Skin of body (tissue), 1 donor: ENCODE measurements at regions not wholly inside any gene's neighbourhood (a gene's known extent, or its start where the extent isn't known, plus 50 kb on each side); places are given as distances from the start of the nearest gene placed in this dataset.

ENCODE experiments used
- DNase-seq: peaks from one replicate; lab custom pipeline; 2025; lab: John Stamatoyannopoulos, UW

DNA sequence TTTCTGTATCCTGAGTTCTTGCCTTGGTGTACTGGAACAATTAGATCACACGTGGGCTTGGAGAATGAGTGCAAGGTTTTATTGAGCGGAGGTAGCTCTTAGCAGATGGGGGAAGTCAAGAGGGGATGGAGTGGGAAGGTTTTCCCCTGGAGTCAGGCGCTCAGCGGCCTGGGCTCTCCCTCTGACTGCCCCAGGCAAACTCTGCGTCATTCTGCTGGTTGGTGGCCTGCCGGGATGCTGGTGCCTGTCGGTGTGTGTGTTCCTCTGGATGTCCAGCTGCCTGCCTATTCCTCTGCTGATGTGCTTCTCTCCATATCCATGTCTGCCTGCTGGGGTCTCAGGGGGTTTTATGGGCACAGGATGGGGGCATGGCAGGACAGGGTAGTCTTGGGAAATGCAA lies 111.0 kb downstream of the TRIB2 start:
- no peak for DNase-seq

DNA sequence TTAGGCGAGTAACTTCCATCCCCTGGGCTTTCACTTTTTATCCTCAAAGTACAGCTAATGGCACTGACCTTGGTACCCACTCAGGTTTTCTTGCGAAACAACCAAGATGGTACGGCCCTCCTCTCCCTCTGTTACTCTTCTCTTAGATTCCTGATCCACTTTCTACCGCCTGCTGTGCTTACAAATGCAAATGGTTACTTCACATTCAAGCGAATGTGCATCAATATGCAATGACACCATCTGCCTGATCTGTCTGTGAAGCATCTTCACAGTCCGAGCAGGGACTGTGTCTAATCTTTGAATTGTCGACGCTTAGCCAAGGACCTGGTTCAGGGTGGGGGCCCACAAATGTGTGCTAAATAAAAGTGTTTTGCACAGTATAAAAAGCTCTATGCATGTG lies 112.2 kb downstream of the TRIB2 start:
- no peak for DNase-seq

DNA sequence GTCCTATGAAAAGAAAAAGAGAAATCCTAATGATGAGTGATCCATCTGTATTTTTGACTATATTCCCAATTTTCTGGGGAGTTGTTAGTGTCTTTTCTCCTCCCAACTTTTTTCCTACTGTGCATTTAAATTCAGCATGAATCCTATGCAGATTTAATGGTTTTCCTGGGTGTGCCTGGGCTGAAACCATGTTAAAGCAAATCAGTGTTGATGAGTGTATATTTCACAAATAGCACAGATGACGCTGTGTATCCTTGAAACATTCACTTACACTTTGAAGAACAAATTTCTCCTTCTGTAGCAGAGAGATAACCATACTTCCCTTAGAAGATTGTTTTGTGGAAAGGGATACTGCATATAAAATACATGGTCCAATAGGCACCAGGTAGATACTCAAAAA lies 114.3 kb downstream of the TRIB2 start:
- no peak for DNase-seq

DNA sequence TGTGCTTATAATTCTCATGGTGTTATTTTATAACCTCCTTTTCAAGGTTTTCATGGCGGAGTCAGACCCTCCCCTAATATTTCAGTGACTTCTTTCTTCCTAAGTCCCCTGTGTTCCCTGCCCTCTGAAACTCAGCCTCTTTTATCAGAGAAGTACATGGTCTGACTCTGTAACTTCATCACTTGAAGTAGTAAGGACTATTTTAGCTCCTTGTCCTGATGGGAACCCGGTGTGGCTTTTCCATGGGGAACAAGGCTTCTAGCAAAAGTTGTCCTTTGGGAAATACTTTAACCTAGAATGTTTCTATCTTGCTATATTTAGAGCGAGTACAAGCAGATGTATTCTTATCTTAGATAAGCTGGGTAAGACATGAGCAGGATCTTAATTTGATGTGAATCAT lies 117.5 kb downstream of the TRIB2 start:
- DNase-seq: no peak

DNA sequence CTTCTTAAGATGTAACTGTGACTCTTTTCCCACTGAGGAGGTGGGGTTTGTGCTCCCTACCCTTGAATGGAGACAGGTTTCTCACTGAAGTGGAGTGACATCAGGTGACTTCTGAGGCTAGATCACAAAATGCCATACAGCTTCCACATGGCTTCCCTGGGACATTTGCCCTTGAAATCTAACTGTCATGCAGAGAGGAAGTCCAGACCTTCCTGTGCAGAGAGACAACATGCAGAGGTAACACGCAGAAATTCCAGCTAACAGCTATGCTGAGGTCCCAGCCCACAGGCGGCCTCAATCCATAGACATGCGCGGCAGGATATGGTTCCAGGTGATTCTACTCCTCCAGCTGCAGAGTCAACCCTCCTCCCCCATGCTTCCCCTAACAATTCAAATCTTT lies 119.0 kb downstream of the TRIB2 start:
- no peak for DNase-seq

DNA sequence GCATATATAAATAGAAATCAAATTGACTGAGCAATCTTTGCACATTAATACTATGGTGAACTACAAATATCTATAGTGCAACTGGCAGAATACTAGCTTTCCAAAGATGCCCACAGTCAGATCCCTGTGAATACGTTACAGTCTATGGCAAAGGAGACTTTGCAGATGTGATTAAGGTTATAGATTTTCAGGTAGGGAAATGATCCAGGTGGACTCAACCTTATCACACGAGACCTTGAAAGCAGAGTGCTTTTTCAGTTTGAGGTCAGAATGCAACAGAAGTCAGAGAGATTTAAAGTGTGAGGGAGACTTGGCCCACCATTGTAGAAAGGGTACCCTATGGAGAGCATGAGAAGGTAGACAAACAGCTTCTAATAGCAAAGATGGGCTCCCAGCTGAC lies 122.6 kb downstream of the TRIB2 start:
- no peak for DNase-seq

DNA sequence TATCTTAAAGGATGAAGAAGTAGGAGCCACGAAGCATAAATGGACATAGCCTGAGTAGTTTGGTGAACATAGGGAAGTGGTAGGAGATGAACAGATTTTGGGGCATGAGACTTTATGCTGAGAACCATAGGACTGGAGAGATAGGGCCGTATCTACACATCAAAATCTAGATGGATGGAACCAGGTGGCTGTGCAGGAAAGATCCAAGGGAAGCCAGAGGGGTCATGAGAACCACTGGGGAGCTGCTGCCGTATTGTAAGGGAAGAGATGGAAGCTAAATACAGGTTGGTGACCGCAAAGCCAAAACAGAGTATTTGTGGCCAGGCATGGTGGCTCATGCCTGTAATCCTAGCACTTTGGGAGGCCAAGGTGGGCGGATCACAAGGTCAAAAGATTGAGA lies 124.3 kb downstream of the TRIB2 start:
- no peak for DNase-seq

DNA sequence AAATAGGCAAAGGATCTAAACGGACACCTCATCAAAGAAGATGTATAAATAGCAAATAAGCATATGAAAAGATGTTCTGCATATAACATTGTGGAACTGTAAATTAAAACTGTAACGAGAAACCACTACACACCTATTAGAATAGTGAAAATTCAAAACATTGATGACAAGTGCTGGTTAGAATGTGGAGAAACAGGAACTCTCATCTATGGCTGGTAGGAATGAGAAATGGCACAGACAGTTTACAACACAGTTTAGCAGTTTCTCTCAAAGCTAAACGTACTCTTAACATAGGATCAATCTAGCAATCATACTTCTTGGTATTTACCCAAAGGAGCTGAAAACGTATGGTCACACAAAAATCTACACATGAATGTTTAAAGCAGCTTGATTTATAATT lies 126.2 kb downstream of the TRIB2 start:
- DNase-seq: no peak

DNA sequence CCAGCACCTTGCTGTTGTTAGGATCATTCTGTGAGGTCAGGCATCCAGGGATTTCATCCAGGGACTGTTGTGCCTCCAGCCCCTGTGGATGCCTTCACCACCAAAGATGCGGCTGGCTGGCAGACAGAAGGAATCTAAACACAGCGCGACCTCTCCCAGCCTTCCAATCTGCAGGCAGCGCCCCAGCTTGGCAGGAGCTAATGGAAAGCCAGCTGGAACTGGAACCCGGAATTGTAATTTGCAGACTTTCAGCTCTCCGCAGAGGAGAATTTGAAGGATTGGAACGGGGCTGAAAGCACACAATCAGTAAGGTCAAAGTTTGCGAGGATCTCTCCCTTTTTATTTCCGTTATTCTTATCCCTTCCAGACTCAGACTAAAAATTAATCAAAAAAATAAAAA lies 127.8 kb downstream of the TRIB2 start:
- peak; percentile 13 for DNase-seq

DNA sequence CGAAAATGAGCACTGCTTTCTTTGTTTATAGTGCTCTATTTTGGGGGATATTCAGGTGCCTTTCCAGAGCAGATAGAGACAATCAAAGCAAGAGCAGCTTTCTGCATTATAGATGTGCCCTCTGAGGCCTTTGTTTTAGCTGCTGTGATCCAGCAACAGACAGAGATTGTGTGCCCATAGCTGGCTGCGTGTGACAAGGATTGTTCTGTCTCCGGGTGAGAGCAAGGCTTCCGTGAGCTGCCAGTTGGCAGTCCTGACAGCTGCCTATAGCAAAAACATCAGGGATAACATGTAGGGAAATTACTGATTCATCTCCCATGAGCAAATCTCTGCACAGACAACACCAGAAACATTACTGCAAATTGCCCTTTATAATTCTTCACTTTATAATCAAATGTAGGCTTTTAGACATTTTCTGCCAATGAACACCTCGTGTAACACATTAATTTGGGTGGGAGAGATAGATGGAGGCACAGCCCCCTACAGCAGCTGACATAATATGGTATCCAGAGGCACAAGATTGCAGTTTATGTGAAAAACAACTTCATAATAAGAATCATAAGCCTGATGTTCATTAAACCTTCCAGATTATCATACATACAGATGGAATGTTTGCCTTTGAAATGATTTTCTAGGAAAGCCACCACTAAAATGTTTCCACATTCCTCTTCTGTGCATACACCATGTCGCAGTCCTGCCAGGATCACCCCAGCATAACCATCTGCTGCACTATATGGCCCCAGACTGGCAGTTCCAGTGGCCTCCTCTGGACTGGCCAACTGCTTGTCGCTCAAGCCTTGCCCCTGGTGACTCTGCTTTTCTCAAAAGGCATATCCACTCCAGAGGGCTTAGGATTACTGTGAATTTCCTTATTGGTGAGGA lies 131.2 kb downstream of the TRIB2 start:
- DNase-seq: no peak

DNA sequence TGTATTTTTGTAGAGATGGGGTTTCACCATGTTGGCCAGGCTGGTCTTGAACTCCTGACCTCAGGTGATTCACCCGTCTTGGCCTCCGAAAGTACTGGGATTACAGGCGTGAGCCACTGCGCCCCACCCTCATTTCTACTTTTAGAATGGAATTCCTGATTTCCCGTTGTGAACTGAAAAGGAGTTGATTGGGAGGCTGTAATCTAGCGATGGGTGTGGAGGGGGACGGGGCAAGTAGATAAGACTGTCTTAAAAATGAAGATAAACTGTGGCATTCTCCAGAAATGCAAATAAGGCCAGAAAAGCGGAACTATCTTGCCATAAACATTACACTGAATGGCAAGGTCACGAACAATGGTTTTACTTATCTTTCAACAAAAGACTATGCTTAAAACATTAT lies 135.4 kb downstream of the TRIB2 start:
- no peak for DNase-seq

DNA sequence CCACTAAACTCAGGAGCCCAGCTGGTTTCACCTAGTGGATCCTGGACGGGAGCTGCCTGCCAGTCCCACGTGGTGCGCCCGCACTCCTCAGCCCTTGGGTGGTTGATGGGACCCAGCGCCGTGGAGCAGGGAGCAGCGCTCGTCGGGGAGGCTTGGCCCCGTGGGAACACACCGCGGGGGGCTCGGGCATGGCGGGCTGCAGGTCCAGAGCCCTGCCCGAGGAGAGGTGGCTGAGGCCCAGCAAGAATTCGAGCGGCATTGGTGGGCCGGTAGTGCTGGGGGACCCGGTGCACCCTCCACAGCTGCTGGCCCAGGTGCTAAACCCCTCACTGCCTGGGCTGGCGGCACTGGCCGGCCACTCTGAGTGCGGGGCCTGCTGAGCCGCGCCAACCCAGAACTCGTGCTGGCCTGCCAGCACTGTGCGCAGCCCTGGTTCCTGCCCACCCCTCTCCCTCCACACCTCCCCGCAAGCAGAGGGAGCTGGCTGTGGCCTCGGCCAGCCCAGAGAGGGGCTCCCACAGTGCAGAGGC lies 137.3 kb downstream of the TRIB2 start:
- no peak for DNase-seq

DNA sequence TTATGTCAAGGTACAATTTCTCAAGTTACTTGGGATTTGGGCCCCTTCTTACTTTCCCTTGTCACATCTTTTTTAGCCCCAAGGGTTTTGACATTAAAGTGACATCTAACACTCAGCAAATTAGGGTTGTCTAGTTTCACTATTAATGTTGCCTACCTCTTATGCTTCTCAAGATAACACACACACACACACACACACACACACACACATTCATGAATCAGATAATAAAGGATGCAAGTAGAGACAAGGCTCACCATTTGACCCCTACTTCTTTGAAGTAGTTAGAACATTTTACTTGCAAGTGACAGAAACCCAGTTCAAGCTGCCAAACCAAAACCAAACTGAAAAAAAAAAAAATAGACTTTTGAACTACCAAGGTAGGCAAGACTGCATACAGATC lies 138.8 kb downstream of the TRIB2 start:
- no peak for DNase-seq

DNA sequence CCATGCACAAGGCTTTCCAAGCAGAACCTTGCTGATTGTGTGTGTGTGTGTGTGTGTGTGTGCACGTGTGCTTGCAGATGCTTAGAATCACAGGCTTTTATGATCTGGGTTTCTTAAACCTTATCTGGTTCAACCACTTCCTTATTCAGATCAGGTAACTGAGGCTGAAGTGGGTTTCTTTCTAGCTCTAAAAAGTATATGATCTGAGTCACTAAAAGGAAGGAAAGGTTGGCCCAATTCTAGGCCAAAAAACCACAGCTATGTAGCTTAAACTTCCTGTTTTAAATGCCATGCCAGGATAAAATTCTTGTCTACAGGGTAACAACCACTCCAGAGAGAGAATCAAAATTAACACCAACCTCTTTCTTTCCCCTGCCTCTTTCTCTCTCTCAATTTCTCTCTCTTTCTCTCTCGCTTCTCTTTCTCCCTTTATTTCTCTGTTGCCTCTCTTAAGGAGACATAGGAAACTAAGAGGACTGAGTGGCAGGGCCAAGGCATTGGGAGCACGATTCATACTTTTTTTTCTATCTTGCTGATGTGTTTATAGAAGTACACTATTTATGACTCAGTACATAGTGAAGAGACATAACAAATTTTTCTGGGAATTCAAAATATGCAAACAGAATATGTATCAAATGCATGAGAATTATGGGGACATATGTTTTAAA lies 140.3 kb downstream of the TRIB2 start:
- DNase-seq: no peak

DNA sequence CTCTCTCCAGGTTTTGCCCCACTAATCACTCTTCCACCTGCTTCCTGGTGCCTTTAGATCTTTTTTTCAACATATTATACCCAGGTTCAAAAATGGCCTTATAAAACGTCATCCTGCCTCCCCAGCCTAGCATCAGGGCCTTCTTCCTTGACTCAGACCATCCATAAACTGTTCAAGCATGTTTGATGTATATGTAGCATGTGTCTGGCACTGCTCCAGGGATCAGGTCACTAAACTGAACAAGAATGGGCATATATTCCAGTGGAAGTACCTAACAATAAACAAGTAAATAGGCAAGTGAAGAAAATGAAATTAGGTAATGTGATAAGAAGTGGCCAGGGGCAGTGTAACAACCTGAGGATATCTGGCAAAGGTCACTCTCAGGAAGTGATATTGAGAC lies 141.2 kb downstream of the TRIB2 start:
- DNase-seq: no peak

DNA sequence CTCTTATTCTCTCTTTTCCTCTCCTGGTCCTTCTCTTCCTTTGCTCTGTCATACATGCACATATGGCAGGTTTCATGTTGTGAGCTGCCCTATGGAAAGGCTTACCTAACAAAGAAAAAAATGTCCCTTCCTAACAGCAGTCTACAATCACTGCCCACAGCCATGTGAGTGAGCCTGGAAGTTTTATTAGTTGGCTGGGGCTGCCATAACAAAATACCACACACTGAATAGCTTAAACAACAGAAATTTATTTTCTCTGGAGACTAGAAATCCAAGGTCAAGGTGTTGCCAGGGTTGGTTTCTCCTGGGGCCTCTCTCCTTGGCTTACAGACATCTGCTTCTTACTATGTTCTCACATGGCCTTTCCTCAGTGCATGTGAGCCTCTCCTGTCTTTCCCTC lies 142.1 kb downstream of the TRIB2 start:
- no peak for DNase-seq

DNA sequence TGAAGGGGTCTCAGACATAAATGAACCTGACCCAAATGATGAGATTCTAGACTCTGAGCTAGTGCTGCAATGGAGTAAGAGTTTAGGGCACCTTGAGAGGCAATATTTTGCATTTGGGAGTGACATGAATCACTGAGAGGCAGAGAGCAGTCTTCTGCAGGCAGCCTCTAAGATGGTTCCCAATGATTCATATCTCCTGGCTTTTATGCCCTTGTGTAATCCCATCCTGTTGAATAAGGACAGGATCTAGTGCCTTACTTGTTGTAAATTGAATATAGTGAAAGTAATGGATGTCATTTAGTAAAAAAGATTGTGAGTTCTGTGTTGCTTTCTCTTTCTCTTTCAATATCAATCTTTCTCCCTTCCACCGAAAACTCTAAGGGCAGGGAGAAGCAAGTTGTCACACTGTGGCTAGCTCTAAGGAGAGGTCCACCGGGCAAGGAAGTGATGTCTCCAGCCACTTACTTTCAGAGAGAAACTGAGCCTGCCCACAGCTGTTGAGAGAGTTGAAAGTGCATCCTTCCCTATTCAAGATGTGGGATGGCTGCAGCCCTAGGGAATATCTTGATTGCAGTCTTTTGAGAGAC lies 144.7 kb downstream of the TRIB2 start:
- DNase-seq: no peak

DNA sequence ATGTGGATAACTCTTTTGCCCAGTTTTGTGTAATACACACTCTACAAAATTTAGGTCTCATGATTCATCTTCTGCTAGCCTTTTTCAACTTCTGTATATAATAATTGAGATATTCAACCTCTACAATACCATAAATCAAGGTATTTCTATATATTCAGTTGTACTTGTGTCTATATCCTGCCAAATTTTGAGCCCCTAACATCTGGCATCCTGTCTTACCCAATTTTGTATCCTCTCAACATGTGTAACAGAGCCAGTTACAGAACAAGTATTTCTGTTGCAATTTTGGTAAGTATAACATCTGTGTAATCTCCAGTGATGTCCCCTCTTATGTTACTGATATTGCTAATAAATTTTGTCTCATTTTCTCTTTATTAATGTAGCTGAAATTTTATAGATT lies 145.8 kb downstream of the TRIB2 start:
- DNase-seq: no peak

DNA sequence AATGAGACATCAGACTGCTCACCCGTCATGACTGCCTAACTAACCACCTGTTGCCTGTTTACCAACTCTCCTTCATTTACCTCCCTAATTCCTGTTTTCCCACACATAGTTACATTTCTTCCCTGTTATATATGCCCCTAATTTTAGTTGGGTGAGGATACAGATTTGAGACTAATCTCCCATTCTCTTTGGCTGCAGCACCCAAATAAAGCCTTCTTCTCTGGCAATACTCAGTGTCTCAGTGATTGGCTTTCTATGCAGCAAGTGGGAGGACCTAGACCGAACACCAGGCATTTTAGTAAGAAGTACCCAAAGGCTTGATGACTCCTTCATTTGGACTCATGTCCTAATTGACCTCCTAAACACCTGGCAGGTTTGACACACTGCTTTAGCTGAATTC lies 147.2 kb downstream of the TRIB2 start:
- DNase-seq: no peak

DNA sequence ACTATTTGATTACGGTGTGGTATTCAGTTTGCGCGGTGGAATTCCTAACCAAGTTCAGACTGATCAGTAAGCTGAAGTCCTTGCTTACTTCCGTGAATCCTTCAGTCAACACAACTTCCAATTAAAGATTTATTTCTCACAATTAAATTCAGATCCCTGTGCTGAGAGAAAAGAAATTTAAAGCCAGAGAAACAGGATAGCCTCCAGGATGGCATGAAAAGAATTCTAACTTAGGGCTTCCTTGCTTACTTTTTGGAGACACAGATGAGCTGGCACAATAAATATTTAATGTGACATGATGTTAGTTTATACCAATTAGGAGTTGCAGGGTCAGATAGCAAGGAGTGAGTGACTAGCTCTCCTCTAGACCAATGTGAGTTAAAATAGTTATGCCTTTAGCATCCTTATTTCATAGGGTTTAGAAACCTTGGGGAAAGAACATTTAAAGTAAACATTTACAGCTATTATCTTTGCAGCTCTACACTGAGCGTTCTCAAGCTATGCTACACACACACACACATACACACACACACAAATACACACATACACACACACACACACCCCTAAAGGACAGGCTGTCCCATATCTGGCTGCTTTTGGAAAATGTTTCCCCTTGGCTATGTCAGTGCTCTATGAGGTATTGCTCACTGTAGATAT lies 151.0 kb downstream of the TRIB2 start:
- no peak for DNase-seq

DNA sequence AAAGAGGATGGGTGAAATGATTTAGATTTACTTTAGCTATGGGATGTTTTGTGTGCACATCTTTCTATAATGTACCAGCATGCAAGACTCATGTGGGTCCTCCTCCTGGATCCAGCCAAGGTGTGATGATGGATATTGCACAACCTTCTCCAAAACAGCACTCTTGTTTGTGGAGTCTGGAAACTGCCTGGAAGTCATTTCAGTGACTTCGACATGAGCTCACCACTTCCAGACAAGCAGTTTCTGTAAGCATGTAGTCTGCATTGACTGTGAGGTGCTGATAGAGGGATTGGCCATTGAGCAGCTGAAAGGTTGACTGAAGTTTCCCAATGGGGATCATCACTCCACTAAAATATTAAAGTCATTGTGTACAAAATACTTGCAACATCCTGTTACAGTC lies 154.0 kb downstream of the TRIB2 start:
- no peak for DNase-seq

DNA sequence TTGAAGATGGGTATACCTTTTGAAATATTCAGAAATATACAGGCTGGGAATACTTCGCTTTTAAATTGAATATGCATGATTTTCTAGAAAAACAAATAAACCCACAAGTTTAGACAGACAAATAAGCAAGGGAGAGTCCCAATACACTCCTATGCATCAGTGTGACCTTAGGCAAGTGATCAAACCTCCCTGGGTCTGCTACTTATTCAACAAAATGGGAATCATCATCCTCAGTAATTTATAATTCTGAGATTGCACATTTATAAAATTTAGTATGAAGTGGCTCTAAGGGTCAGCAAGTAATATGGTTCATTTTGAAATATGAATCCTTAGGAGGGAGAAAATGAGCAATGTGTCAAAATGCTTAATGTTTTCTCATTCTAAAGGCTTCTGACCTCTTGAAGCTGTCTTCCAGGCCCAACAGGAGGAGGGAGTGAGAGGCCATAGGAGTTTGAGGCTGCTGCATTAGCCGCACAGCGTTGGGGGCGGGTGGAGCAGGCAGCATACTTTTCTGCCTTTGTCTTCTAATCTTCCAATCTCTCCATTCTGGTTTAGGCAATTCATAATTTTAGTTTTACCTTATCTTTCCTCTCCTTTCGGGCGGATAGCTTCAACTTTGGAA lies 155.1 kb downstream of the TRIB2 start:
- no peak for DNase-seq
